ENCODE measurements at regions not wholly inside any gene's neighbourhood (a gene's known extent, or its start where the extent isn't known, plus 50 kb on each side); places are given as distances from the start of the nearest gene placed in this dataset.
A peak's percentile ranks its signal among the peaks of the same experiment; 100 is the strongest.

GRCh38 chr12:46522071-46522470 lies 149.5 kb upstream of the SLC38A2 start:
- Histone ChIP-seq H3K36me3 (replicated peaks) (no peaks in the 10 kb centered on the region), H3K27ac (no peak overlapping the region)

DNA sequence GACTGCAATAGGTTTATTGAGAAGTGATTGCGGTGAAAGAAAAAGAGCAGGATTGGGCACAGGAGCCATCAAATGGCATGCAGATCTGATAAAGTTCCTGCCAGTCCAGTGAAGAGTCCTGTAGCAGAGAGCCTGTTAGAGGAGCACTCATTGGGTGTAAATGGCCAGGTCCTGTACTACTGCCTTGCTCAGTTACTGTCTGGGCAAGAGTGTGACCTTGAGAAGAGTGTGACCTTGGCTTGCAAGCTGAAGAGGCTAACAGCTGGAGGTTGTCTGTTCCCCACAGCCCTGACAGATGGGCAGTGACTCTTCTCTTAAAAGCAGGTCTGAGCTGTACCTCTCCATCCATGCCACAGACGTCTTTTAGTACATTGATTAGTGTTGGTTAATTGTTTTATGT lies 148.6 kb upstream of the SLC38A2 start:
- no peak overlapping the region for H3K27ac ChIP-seq
- no peaks in the 10 kb centered on the region for H3K36me3 ChIP-seq (replicated peaks)
- no peaks in the 10 kb centered on the region for H3K27me3 ChIP-seq (replicated peaks)
- TF ChIP-seq, protein P1, sequence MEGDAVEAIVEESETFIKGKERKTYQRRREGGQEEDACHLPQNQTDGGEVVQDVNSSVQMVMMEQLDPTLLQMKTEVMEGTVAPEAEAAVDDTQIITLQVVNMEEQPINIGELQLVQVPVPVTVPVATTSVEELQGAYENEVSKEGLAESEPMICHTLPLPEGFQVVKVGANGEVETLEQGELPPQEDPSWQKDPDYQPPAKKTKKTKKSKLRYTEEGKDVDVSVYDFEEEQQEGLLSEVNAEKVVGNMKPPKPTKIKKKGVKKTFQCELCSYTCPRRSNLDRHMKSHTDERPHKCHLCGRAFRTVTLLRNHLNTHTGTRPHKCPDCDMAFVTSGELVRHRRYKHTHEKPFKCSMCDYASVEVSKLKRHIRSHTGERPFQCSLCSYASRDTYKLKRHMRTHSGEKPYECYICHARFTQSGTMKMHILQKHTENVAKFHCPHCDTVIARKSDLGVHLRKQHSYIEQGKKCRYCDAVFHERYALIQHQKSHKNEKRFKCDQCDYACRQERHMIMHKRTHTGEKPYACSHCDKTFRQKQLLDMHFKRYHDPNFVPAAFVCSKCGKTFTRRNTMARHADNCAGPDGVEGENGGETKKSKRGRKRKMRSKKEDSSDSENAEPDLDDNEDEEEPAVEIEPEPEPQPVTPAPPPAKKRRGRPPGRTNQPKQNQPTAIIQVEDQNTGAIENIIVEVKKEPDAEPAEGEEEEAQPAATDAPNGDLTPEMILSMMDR (IDR thresholded peaks at IDR 0.05; ENCODE audit: low read depth, low read length, missing control alignments): no peak
- no peak overlapping the region for H3K4me3 ChIP-seq (ENCODE audit: low read depth, low read length)
- in situ Hi-C loops (cut with HindIII; ENCODE audit: low pct_ligation_motif_present, low sequenced_read_pairs): no loop called here
- no peak for DNase-seq

More at GRCh38 chr12:46522071-46522470, 149.5 kb upstream of the SLC38A2 start:
- no peak for DNase-seq
- Histone ChIP-seq H3K4me3 (ENCODE audit: low read depth, low read length) (no peak overlapping the region), H3K27me3 (replicated peaks) (no peaks in the 10 kb centered on the region)
- in situ Hi-C loops (cut with HindIII; ENCODE audit: low pct_ligation_motif_present, low sequenced_read_pairs): no loop called here
- TF ChIP-seq, protein P1 (IDR thresholded peaks at IDR 0.05; ENCODE audit: low read depth, low read length, missing control alignments): no peak

- no peaks in the 10 kb centered on the region for H3K27me3 ChIP-seq (replicated peaks)
- H3K4me3 ChIP-seq (ENCODE audit: low read depth, low read length): no peak overlapping the region
- no peak for DNase-seq
- no peak overlapping the region for H3K27ac ChIP-seq
- in situ Hi-C loops (cut with HindIII; ENCODE audit: low pct_ligation_motif_present, low sequenced_read_pairs): no loop called here
- H3K36me3 ChIP-seq (replicated peaks): no peaks in the 10 kb centered on the region
- TF ChIP-seq, protein P1 (IDR thresholded peaks at IDR 0.05; ENCODE audit: low read depth, low read length, missing control alignments): no peak
These were observed 146.8 kb upstream of the SLC38A2 start for GRCh38 chr12:46519407-46519806.

- TF ChIP-seq, protein P1 (IDR thresholded peaks at IDR 0.05; ENCODE audit: low read depth, low read length, missing control alignments): no peak
- in situ Hi-C loops (cut with HindIII; ENCODE audit: low pct_ligation_motif_present, low sequenced_read_pairs): no loop called here
- no peak overlapping the region for H3K27ac ChIP-seq
- no peaks in the 10 kb centered on the region for H3K36me3 ChIP-seq (replicated peaks)
- H3K27me3 ChIP-seq (replicated peaks): no peaks in the 10 kb centered on the region
- no peak overlapping the region for H3K4me3 ChIP-seq (ENCODE audit: low read depth, low read length)
- no peak for DNase-seq
These were observed 146.2 kb upstream of the SLC38A2 start for GRCh38 chr12:46518729-46519128.

GRCh38 chr12:46518169-46518568 lies 145.6 kb upstream of the SLC38A2 start:
- H3K4me3 ChIP-seq (ENCODE audit: low read depth, low read length): no peak overlapping the region
- in situ Hi-C loops (cut with HindIII; ENCODE audit: low pct_ligation_motif_present, low sequenced_read_pairs): no loop called here
- H3K36me3 ChIP-seq (replicated peaks): no peaks in the 10 kb centered on the region
- no peak for DNase-seq
- H3K27ac ChIP-seq: no peak overlapping the region
- H3K27me3 ChIP-seq (replicated peaks): no peaks in the 10 kb centered on the region
- TF ChIP-seq, protein P1 (IDR thresholded peaks at IDR 0.05; ENCODE audit: low read depth, low read length, missing control alignments): no peak

DNA sequence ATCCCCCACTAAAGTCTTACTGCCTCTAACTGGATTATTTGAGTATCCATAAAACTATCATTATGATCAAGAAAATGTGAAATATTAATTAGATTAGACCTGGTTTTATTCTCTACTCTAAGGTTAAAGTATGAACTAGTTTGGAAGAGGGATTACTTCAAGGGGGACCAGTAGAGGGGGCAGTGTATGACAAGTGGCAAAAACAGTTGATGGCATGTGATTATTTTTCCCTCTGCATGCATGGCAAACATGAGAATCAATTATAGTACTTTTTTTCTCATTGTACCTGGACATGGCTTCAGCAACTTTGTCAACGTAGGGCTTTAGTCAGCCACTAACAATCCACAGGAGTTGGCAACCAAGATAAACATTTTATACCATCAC lies 145.0 kb upstream of the SLC38A2 start:
- H3K4me3 ChIP-seq (ENCODE audit: low read depth, low read length): no peak overlapping the region
- TF ChIP-seq, protein P1 (IDR thresholded peaks at IDR 0.05; ENCODE audit: low read depth, low read length, missing control alignments): peak; percentile 5
- no peak for DNase-seq
- H3K27ac ChIP-seq: no peak overlapping the region
- in situ Hi-C loops (cut with HindIII; ENCODE audit: low pct_ligation_motif_present, low sequenced_read_pairs): no loop called here
- no peaks in the 10 kb centered on the region for H3K27me3 ChIP-seq (replicated peaks)
- no peaks in the 10 kb centered on the region for H3K36me3 ChIP-seq (replicated peaks)

All from brain microvascular endothelial cell (primary cell).